Ovary (tissue), 3 donors: ENCODE measurements at regions not wholly inside any gene's neighbourhood (a gene's known extent, or its start where the extent isn't known, plus 50 kb on each side); places are given as distances from the start of the nearest gene placed in this dataset.

Experiments
- CTCF ChIP-seq, 3 donors: fragments of 450-650 bp in 2 of 3; fragments of 200-600 bp in 1 of 3; IDR thresholded peaks; one replicate each; pipeline versions ENCODE4 v1.5.1 to v1.8.0; 2016 to 2022; ENCODE audit warnings: antibody characterized with exemption in 3 of 3, mild to moderate bottlenecking in 1 of 3
- POLR2A ChIP-seq: fragments of 450-650 bp; IDR thresholded peaks from one replicate; pipeline ENCODE4 v1.6.1; 2017; ENCODE audit warnings: antibody characterized with exemption, mild to moderate bottlenecking, moderate library complexity
- donor health status: DM: no; HTN: no; CAD: no.

GRCh38 chr13:56561327-56561726 lies 579.4 kb upstream of the PRR20A start:
- TF ChIP-seq CTCF (IDR thresholded peaks at IDR 0.05) (no peak), POLR2A (no peak)
